ENCODE measurements at regions not wholly inside any gene's neighbourhood (a gene's known extent, or its start where the extent isn't known, plus 50 kb on each side); places are given as distances from the start of the nearest gene placed in this dataset.

GRCh38 chr4:29680644-29681043, 1039.5 kb upstream of the PCDH7 start:
- TF ChIP-seq EZH2 (IDR thresholded peaks at IDR 0.05; ENCODE audit: borderline replicate concordance, low read length), result no peak
- TF ChIP-seq CTCF (IDR thresholded peaks at IDR 0.05; ENCODE audit: low read length), result no peak
